PC-3 (cell line): ENCODE measurements at regions not wholly inside any gene's neighbourhood (a gene's known extent, or its start where the extent isn't known, plus 50 kb on each side); places are given as distances from the start of the nearest gene placed in this dataset.

ENCODE experiments used
- CTCF ChIP-seq: fragments of 300-600 bp; sonication (generic); conservative IDR thresholded peaks from 2 replicates; pipeline ENCODE4 v1.5.1; 2017; ENCODE audit warnings: antibody characterized with exemption, low read depth, mild to moderate bottlenecking, low read length
- EZH2 ChIP-seq: fragments of 300-600 bp; sonication (generic); IDR thresholded peaks from one replicate; pipeline ENCODE4 v1.6.1; 2017; ENCODE audit warnings: antibody characterized with exemption, mild to moderate bottlenecking, low read length; ENCODE audit not compliant: unreplicated experiment
- EZH2phosphoT487 ChIP-seq: fragments of 300-600 bp; sonication (generic); IDR thresholded peaks from 2 replicates; pipeline ENCODE4 v1.6.1; 2018; ENCODE audit warnings: mild to moderate bottlenecking, antibody characterized with exemption, low read length, borderline replicate concordance

- TF ChIP-seq CTCF (no peak), EZH2phosphoT487 (no peak), EZH2 (no peak)
These were observed 183.5 kb downstream of the MATN1 start for GRCh38 chr1:30539884-30540283.
